Hepatocyte (in vitro differentiated cells): ENCODE measurements at regions not wholly inside any gene's neighbourhood (a gene's known extent, or its start where the extent isn't known, plus 50 kb on each side); places are given as distances from the start of the nearest gene placed in this dataset.

Experiments used
- EZH2 ChIP-seq: fragments of 200-600 bp; sonication (generic); IDR thresholded peaks from 2 replicates; pipeline ENCODE4 v1.6.1; 2016; ENCODE audit warnings: antibody characterized with exemption, mild to moderate bottlenecking, borderline replicate concordance
- EZH2phosphoT487 ChIP-seq: fragments of 200-600 bp; sonication (generic); IDR thresholded peaks from one replicate; pipeline ENCODE4 v1.6.1; 2018; ENCODE audit warnings: antibody characterized with exemption, mild to moderate bottlenecking, low read depth, moderate library complexity; ENCODE audit not compliant: unreplicated experiment, severe bottlenecking
- TF ChIP-seq, protein P1 (sequence below): fragments of 200-600 bp; sonication (generic); IDR thresholded peaks from 2 replicates; pipeline ENCODE4 v1.5.1; 2016; ENCODE audit warnings: antibody characterized with exemption, mild to moderate bottlenecking; ENCODE audit not compliant: poor library complexity

DNA sequence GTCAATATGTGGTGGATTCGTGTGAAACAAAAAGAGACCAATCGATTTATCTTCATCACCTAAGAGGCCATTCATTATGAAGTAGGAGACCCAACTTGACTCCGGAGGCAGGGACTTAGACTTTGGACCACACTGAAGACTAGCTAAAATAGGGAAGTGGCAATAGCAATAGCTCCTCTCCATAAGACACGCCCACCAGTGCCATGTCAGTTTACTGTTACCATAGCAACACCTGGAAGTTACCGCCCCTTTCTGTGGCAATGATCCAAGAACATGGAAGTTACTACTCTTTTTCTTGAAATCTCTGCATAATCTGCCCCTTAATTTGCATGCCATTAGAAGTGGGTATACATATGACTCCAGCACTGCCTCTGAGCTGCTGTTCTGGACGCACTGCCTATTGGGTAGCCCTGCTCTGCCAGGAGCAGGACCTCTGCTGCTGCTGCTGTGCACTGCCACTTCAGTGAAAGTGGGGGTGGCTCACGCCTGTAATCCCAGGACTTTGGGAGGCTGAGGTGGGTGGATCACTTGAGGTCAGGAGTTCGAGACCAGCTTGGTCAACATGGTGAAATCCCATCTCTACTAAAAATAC lies 163.2 kb downstream of the PRKX start:
- TF ChIP-seq, protein P1, sequence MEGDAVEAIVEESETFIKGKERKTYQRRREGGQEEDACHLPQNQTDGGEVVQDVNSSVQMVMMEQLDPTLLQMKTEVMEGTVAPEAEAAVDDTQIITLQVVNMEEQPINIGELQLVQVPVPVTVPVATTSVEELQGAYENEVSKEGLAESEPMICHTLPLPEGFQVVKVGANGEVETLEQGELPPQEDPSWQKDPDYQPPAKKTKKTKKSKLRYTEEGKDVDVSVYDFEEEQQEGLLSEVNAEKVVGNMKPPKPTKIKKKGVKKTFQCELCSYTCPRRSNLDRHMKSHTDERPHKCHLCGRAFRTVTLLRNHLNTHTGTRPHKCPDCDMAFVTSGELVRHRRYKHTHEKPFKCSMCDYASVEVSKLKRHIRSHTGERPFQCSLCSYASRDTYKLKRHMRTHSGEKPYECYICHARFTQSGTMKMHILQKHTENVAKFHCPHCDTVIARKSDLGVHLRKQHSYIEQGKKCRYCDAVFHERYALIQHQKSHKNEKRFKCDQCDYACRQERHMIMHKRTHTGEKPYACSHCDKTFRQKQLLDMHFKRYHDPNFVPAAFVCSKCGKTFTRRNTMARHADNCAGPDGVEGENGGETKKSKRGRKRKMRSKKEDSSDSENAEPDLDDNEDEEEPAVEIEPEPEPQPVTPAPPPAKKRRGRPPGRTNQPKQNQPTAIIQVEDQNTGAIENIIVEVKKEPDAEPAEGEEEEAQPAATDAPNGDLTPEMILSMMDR, result no peak
- no peak for TF ChIP-seq EZH2phosphoT487
- no peak for TF ChIP-seq EZH2
